ENCODE measurements at regions not wholly inside any gene's neighbourhood (a gene's known extent, or its start where the extent isn't known, plus 50 kb on each side); places are given as distances from the start of the nearest gene placed in this dataset.

DNA sequence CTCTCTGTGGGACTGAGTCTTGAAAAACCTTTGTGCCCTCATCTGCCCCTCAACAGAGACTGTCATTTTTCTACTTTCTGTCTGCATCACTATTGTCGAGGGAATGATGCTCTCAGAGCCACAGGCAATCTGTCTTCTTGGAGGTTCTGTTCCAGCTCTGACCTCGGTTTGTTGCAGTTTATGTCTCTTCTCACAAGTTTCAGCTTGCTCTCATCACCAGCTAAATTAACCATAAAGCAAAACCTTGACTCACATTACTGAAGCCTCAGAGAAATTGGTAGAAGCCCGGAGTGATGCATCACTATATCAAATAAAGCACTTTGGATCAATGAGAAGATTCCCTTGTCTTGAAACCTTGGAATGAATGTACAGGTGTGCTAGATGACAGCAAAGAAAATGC, 60.6 kb upstream of the BLID start:
- TF ChIP-seq, protein P1, sequence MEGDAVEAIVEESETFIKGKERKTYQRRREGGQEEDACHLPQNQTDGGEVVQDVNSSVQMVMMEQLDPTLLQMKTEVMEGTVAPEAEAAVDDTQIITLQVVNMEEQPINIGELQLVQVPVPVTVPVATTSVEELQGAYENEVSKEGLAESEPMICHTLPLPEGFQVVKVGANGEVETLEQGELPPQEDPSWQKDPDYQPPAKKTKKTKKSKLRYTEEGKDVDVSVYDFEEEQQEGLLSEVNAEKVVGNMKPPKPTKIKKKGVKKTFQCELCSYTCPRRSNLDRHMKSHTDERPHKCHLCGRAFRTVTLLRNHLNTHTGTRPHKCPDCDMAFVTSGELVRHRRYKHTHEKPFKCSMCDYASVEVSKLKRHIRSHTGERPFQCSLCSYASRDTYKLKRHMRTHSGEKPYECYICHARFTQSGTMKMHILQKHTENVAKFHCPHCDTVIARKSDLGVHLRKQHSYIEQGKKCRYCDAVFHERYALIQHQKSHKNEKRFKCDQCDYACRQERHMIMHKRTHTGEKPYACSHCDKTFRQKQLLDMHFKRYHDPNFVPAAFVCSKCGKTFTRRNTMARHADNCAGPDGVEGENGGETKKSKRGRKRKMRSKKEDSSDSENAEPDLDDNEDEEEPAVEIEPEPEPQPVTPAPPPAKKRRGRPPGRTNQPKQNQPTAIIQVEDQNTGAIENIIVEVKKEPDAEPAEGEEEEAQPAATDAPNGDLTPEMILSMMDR (IDR thresholded peaks at IDR 0.05), result no peak
- TF ChIP-seq POLR2A (IDR thresholded peaks at IDR 0.05) (no peak), EP300 (IDR thresholded peaks at IDR 0.05) (no peak)
- no peak for DNase-seq
- Histone ChIP-seq H3K27ac (no peak overlapping the region), H3K36me3 (no peaks in the 10 kb centered on the region), H3K4me3 (no peak overlapping the region), H3K4me1 (ENCODE audit: insufficient read depth) (peaks cover 2% of the 10 kb centered on the region), H3K9me3 (no peaks in the 10 kb centered on the region), H3K27me3 (no peaks in the 10 kb centered on the region)
- WGBS, 3 donors, result 90 to 92% (median 91%) methylated on average over 3 of the region's 3 CpGs
- intact Hi-C loops (cut with DNase I), result no loop called here

DNA sequence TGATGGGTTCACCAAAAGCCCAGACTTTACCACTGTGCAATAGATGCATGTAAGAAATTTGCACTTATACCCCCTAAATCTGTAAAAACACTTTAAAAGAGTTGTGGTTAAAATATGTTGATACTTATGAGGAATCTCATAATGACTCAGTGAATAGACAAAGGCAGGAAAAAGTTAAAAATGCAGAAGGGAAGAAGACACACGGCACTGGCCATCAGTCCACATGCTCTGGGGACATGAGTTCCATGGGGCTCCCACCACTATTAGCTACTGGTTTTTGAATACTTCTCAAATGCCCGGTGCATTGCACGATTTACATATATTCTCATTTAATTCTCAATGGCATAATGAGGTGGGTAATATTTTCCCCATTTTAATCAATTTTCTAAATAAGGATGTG, 59.3 kb upstream of the BLID start:
- intact Hi-C loops (cut with DNase I), result no loop called here
- H3K4me3 ChIP-seq, result no peak overlapping the region
- H3K9me3 ChIP-seq, result no peaks in the 10 kb centered on the region
- DNase-seq, result no peak
- no peaks in the 10 kb centered on the region for H3K36me3 ChIP-seq
- no peak for TF ChIP-seq EP300 (IDR thresholded peaks at IDR 0.05)
- TF ChIP-seq, protein P1 (IDR thresholded peaks at IDR 0.05), result no peak
- no peak for TF ChIP-seq POLR2A (IDR thresholded peaks at IDR 0.05)
- peaks cover 2% of the 10 kb centered on the region for H3K4me1 ChIP-seq (ENCODE audit: insufficient read depth)
- H3K27ac ChIP-seq, result no peak overlapping the region
- 88 to 93% (median 88%) methylated on average over 3 of the region's 3 CpGs for WGBS, 3 donors
- H3K27me3 ChIP-seq, result no peaks in the 10 kb centered on the region

DNA sequence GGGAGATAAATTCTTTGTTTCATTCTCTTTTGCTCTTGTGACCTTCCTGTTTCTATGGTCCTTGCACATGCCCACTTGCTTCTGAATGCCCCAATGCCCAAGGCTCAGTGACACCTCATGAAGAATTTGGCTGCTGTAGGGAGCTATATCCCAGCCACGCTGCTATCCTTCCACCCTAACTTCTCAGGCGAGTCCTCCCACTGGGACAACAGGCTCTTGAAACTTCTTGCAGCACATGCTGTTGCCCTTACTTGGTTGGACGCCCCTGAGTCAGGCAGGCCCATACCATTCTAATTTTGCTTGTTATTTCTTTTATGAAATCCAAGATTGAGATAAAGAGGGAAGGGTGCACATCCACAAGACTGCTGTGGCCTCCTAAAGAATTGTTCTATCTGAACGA, 57.6 kb upstream of the BLID start:
- Histone ChIP-seq H3K27ac (no peak overlapping the region), H3K4me1 (ENCODE audit: insufficient read depth) (peaks cover 2% of the 10 kb centered on the region)
- intact Hi-C loops (cut with DNase I), result loop anchor here in 1 of 4 donors (1.0 kb wide), 1 partner anchor 12 kb away; no protein-coding TSS in a partner anchor

DNA sequence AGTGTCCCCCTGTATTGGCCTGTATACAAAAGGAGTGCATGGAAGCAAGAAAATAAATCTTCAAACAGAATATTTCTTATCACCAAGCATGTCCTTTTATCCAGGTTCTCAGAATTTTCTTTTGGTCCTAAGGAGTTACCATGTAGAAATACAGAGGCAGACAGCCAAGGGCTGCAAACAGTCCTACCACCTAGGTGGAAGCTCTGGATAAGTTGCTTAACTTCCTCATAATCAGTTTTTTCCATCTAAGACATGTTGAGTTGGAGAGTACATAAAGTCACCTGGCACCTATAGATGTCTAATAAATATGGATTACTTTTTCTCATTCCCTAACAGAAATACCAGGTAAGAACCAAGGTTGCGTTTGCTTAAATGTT, 57.0 kb upstream of the BLID start:
- Histone ChIP-seq H3K36me3 (no peaks in the 10 kb centered on the region), H3K27ac (no peak overlapping the region), H3K27me3 (no peaks in the 10 kb centered on the region), H3K9me3 (no peaks in the 10 kb centered on the region), H3K4me1 (ENCODE audit: insufficient read depth) (peaks cover 2% of the 10 kb centered on the region), H3K4me3 (no peak overlapping the region)
- DNase-seq, result no peak
- 95 to 97% (median 95%) methylated on average over 1 of the region's 1 CpG for WGBS, 3 donors
- intact Hi-C loops (cut with DNase I), result loop anchor here in 1 of 4 donors (1.0 kb wide), 1 partner anchor 12 kb away; no protein-coding TSS in a partner anchor
- TF ChIP-seq, protein P1 (IDR thresholded peaks at IDR 0.05), result no peak
- TF ChIP-seq POLR2A (IDR thresholded peaks at IDR 0.05), result no peak
- TF ChIP-seq EP300 (IDR thresholded peaks at IDR 0.05), result no peak

More for the DNA sequence above, 57.6 kb upstream of the BLID start:
- WGBS, 3 donors, result 84 to 93% (median 87%) methylated on average over 4 of the region's 4 CpGs
- no peak overlapping the region for H3K4me3 ChIP-seq
- no peak for DNase-seq
- TF ChIP-seq POLR2A (IDR thresholded peaks at IDR 0.05) (no peak), EP300 (IDR thresholded peaks at IDR 0.05) (no peak)
- TF ChIP-seq, protein P1 (IDR thresholded peaks at IDR 0.05), result no peak
- no peaks in the 10 kb centered on the region for H3K36me3 ChIP-seq
- H3K9me3 ChIP-seq, result no peaks in the 10 kb centered on the region
- H3K27me3 ChIP-seq, result no peaks in the 10 kb centered on the region

Measured in ovary (tissue), 7 donors.